Umbilical cord (tissue), 1 donor: ENCODE measurements at regions not wholly inside any gene's neighbourhood (a gene's known extent, or its start where the extent isn't known, plus 50 kb on each side); places are given as distances from the start of the nearest gene placed in this dataset.

ENCODE experiments used
- DNase-seq: peaks from one replicate; pipeline ENCODE4 v3.0.0-alpha.2; 2015; ENCODE audit warnings: low spot score

- no peak for DNase-seq
Measured at GRCh38 chr12:105704787-105705186, 374.3 kb downstream of the C12orf75 start.

- DNase-seq = no peak
Measured at GRCh38 chr12:105705235-105705634, 374.7 kb downstream of the C12orf75 start.

DNA sequence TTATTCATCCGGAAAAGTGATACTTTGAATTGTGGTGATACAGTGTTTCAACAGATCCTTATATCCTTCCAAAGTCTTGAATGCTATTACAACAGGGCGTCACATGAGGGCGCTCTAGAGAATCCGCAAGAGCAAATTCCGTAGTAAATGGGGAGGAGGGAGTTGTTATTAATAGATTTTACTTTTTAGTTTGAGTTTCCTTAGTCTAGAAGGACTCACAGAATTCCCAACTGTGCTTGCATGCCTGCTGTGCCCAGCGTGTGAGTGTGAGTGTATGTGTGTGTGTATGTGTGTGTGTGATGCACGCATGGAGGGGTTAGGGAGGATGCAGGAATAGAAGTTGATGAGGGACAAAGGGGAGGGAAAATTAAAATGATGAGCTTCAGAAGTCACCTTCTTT, 375.3 kb downstream of the C12orf75 start:
- peak; percentile 64 for DNase-seq

DNA sequence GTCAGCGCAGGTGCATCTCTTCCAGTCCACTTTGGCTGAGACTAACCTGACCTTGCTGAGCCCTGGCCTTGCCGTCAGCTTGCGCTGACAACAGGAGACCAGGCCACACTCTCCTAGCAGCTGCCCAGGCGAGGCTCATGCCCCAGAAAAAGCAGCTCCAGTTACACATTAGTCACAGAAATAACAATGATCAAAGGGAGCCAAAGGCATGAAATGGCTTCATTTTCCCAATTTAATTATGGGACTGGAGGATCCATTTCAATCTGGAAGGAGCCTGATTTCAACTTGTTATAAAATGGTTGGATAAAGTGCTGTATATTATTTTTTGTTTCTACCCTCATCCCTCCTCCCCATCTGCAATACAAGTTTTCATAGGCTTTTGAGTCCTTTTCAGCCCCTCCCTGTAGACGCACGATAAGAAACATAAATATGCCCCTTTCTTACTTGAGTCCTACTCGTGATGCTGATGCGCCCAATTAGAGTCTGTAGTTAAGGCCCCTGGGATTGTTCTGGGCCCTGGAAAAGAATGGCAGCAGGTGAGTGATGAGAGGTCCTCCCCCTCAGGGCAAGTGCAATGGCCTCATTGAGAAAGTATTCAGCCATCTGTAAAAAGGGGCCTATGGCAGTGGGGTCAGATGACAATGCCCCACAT, 376.0 kb downstream of the C12orf75 start:
- no peak for DNase-seq

DNA sequence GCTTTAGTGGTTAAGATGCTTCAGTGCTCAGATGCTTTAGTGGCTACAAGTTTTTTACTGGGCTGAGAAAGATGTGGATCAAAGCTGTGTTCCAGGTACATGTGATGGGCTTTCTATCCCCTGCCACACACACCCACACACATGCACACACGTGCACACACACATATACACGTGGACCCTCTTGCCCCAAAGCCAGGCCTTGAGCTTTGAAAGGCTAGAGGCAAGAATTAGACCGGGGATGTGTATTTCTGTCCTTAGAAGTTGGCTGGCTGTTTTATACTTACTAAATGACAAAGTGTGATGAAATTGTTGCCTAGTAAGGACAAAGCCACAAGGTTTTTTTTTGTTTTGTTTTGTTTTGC, 376.5 kb downstream of the C12orf75 start:
- no peak for DNase-seq

GRCh38 chr12:105713606-105714305, 383.3 kb downstream of the C12orf75 start:
- no peak for DNase-seq

DNA sequence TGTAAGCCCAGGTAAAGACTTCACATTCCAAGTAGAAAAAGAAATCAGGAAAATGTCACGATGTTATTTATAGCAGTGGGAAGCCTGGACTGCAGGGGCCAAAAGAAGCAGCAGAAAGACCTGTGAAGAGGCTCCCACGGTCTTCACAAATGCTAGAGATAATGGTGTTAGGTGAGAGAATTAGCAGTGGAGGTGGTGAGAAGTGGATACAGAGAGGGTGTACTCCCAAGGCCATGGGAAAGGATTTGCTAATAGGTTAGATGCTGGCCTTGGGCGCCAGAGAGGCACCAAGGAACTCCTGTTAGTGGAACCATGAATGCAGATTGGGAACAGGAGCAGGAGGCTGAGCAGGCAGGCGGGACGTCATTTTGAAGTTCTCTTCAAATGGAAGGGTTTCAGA, 386.1 kb downstream of the C12orf75 start:
- no peak for DNase-seq

DNA sequence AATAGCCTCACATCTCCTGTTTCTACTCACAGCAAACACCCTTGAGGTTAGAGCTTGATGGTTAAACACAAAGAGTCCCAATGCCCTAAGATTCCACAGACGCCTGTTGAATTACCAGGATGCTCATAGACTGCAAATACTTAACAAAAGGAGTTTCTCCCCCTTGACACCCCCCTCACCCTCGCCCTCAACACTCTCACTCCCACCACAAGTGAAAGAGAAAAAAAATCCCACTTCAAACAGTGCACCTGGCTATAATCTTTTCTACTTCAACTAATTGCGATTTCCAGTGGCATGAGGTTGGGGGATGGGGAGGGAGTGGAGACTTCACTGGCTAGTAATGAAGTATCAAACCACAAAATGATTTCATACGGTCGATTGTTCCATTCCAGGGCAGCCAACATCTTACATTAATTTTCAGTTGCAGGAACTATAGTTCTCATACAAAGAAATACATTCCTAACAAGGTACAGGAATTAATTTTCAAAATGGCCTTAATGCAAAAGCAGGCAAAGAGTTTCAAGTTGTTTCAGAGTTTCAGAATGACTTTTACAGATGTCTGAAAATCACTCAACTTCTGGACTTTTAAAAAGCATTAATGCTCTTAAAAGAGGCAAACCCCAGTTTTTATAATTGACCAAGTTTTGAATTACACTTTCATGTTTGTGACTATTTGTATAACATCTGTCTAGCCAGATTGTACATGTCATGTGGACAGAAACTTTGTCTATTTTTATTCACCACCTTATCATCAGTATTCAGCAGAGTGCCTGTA, 390.7 kb downstream of the C12orf75 start:
- no peak for DNase-seq

DNA sequence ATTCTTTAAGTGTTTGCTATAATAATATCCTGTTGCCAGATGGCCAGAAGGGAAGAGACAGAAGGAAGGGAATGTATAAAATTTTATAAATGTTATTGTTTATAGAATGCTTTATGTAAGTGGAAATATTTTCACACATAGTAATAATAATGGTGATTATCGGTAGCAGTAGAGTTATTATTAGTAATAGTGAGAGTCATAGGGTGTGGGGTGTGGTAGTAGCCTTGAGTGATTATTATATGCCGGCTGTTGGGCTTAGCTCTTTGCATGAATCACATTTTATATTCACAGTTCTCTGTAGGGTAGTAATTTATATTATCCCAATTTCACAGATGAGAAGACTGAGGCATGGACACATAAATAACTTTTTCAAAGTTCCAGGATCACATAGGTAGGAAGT, 391.4 kb downstream of the C12orf75 start:
- DNase-seq = no peak

GRCh38 chr12:105723066-105723465, 392.6 kb downstream of the C12orf75 start:
- no peak for DNase-seq

DNA sequence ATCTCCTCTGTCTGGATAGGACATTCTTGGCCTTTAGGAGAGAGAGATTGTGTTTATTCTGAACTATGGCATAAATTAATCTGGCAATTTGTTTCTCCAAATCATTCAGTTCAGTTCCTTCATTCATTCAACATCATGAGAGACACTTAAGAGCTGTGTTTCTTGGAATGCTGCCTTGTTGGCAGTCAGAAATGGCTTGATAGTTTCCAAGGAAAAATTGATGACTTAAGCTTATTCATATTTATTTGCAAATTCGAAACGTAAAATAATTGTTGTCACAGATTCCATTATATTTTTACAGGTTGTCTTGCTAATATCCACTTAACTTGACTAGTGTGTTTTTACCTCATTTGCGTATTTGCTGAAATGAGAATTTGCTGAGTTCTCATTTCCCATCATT, 393.0 kb downstream of the C12orf75 start:
- no peak for DNase-seq

DNA sequence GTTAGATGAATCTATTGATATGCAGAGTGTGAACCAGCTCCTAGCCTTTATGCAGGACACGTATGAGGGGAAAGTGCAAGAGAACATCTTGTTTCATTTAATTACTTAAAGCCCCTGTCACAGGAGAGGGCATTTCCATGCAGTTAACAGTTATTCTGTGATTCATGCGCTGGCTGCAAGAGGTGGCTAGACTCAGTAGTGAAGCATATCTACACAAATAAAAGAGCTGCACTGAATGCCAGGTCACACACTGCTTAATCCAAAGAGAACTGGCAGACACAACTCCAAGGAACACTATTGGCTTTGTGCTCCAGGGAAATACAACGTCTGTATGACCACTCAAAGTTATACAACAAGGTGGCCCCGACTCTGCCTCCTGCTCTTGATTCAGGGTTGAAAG, 394.1 kb downstream of the C12orf75 start:
- DNase-seq = peak; percentile 57

GRCh38 chr12:105725054-105725453, 394.6 kb downstream of the C12orf75 start:
- peak; percentile 81 for DNase-seq

DNA sequence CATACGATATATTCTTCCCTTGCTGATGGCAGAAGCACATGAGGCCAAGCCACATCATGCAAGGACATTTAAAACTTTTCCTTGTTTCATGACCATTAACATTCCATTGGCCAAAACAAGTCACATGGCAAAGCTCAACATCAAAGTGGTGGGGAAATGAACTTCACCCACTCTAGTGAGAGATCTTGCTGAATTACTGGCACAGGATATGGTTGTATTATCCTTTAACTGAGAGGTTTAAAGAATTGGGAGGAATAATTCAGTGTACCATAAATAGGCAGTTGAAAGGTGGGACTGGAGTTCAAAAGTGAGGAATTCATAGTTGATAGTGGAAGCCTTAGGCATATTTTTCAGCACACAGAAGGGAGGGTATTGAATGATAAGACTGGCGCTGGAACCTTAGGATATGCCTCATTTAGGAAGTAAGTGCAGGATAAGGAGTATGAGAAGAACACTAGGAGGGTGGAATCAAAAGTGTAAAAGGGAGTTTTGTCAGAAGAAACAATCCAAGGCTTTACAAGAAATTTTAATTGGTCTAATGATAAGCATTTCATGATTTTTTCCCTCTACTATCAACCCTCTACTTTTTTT, 398.8 kb downstream of the C12orf75 start:
- DNase-seq = no peak

GRCh38 chr12:105729926-105730325, 399.4 kb downstream of the C12orf75 start:
- no peak for DNase-seq

DNA sequence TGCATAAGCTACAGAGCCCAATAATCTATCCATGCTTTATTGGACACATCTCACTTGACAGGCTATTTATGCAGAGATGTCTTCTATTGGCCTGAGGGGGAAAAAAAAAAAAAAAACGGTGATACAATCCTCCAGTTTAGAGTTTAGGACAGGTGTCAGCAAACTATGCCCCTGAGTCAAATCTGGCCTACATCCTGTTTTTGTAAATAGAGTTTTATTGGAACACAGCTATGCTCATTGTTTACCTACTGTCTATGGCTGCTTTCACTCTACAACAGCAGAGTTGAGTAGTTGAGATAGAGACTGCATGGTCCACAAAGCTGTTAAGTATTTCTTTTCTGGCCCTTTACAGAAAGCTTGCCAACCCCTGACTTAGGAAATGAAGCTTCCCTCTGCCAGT, 403.1 kb downstream of the C12orf75 start:
- DNase-seq = no peak

DNA sequence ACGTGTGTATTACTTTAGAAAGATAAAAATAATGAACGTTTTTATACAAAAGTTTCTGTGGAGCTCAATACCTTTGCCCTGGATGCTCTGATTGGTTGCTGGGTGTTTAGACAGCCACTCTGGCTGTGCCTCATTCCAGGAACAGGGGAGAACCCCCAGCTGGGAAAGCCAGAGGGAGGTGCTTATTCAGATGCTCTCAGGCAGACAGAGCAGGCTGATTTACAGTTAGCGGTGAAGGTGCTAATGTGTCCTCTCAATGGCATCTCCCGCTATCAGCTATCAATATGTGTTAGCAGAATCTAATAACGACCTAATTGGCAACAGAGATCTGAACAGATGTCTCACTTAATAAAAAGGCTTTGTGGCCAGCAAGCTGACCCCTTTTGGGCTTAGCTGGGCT, 402.3 kb downstream of the NUAK1 start:
- no peak for DNase-seq

DNA sequence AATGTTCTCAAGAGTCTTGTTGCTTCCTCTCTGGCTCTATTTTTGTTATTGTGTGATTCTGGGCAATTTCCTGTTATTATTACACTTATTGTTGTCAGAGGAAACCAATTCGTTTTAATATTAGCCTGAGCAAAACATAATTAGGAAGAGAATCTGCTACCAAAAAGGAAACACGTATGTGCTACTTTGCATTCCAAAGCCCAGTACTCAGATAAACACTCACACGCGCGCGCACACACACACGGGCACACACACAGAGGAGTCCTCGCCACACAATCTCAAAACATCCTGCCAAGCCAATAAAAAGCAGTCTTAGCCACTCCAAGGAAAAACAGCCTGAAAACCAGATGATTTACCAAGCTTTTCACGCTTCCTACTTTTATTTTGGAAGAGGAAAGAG, 400.7 kb downstream of the NUAK1 start:
- peak; percentile 51 for DNase-seq

- no peak for DNase-seq
Measured at GRCh38 chr12:105740369-105740768, 398.4 kb downstream of the NUAK1 start.

- peak; percentile 69 for DNase-seq
Measured at GRCh38 chr12:105740970-105741725, 397.6 kb downstream of the NUAK1 start.

DNA sequence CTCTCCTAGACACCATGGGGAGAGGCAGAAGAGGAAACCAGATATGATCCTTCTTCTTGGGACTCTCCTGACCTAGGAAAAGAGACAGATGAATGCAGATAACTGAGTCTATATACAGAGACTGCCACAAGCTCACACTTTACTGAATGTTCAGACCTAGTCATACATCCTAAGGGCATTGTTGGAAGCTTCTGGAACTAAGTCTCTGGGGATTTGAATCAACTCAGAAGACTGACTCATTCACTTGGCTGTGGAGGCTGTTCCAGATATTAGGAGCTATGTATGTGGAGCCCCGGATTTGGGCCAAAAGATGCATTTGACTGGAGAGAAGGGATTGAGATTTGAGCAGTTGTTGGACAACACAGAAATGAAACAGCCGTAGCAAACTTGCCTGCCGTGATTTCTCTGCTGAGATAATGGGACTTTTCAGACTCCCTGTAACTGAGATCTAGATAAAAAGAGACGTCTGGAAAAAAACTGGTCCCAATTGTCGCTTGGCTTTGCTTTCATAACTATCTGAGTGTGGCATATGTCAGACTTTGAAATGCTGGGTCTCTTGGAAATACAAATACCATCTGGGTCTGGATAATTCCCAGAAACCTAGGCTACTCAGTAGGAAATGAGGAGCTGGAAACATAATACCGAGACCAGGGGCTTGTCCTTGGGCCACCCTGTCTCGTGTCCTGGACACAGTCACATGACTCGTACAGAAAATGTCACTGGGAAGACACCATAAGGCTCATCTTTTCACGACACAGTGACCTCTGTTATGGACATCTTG, 396.8 kb downstream of the NUAK1 start:
- DNase-seq = peak; percentile 98
